ENCODE measurements at regions not wholly inside any gene's neighbourhood (a gene's known extent, or its start where the extent isn't known, plus 50 kb on each side); places are given as distances from the start of the nearest gene placed in this dataset.

DNA sequence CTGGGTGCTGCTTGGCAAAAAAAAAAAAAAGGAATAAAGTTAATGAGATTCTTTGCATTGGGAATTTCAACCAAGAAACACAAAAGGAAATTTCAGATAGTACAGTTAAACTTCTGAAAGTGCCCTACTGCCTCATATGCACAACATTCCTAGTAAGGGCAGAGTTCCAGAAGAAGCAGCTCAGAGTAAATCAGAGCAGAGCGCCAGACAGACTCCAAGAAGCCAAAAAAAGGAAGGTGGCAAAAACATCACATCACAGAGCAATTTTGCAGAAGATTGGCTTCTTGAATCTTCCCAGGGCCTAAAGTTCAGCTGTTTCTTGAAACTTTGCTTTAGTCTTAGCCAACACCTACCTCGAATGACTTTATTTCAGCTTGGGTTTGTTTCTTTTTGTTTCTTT, 544.1 kb downstream of the XPNPEP1 start:
- H3K27me3 Mint-ChIP-seq (ENCODE audit: unreplicated experiment): peaks cover 3% of the 10 kb centered on the region
- no peak for DNase-seq (ENCODE audit: low spot score)
- H3K4me1 Mint-ChIP-seq (ENCODE audit: unreplicated experiment): no peaks in the 10 kb centered on the region
- no peaks in the 10 kb centered on the region for H3K36me3 Mint-ChIP-seq (ENCODE audit: low read depth, unreplicated experiment)
- TF ChIP-seq, protein P1, sequence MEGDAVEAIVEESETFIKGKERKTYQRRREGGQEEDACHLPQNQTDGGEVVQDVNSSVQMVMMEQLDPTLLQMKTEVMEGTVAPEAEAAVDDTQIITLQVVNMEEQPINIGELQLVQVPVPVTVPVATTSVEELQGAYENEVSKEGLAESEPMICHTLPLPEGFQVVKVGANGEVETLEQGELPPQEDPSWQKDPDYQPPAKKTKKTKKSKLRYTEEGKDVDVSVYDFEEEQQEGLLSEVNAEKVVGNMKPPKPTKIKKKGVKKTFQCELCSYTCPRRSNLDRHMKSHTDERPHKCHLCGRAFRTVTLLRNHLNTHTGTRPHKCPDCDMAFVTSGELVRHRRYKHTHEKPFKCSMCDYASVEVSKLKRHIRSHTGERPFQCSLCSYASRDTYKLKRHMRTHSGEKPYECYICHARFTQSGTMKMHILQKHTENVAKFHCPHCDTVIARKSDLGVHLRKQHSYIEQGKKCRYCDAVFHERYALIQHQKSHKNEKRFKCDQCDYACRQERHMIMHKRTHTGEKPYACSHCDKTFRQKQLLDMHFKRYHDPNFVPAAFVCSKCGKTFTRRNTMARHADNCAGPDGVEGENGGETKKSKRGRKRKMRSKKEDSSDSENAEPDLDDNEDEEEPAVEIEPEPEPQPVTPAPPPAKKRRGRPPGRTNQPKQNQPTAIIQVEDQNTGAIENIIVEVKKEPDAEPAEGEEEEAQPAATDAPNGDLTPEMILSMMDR (IDR thresholded peaks at IDR 0.05; ENCODE audit: unreplicated experiment): no peak
- H3K27ac Mint-ChIP-seq (ENCODE audit: unreplicated experiment): no peak overlapping the region
- no peaks in the 10 kb centered on the region for H3K9me3 Mint-ChIP-seq (ENCODE audit: unreplicated experiment)
- no peak overlapping the region for H3K4me3 Mint-ChIP-seq (ENCODE audit: unreplicated experiment)

DNA sequence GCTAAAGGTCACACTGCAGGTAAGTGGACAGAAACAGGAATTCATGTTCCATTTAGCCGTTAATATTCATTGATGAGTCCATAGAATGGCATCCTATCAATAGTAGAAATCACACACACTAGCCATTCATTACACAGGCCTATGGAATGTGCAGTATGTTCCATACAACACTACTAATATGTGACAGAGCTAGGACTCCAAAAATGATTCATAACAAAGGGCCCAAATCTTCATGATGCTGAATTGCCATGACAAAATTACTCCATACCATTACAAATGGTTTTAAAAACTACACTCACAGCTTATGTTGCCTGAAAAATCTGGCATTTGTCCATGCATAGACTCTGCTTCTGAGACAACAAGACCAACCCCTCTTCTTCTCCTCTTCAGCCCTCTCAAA, 549.1 kb downstream of the XPNPEP1 start:
- Mint-ChIP-seq H3K4me1 (ENCODE audit: unreplicated experiment) (no peaks in the 10 kb centered on the region), H3K9me3 (ENCODE audit: unreplicated experiment) (peaks cover 5% of the 10 kb centered on the region), H3K27me3 (ENCODE audit: unreplicated experiment) (peaks cover 3% of the 10 kb centered on the region), H3K4me3 (ENCODE audit: unreplicated experiment) (no peak overlapping the region), H3K27ac (ENCODE audit: unreplicated experiment) (no peak overlapping the region), H3K36me3 (ENCODE audit: low read depth, unreplicated experiment) (no peaks in the 10 kb centered on the region)
- TF ChIP-seq, protein P1 (IDR thresholded peaks at IDR 0.05; ENCODE audit: unreplicated experiment): no peak
- DNase-seq (ENCODE audit: low spot score): no peak

DNA sequence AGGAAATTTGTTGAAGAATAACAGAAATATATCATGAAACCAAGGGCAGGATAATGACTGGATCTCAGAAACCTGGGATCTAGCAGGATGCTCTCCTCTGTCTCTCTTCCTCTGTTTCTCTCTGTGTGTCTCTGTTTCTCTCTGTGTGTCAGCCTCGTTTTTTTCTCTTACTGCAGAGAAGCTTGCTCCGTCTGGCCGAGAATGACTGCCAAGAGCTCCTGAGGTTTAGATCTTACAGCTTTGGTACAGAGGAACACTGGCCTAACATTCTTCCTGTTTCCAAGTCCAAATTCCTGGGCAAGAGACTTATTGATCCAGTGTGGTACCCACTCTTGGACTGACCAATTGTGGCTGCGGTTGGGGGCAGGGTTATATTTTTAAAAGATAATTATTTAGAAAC, 564.0 kb downstream of the XPNPEP1 start:
- no peaks in the 10 kb centered on the region for H3K36me3 Mint-ChIP-seq (ENCODE audit: low read depth, unreplicated experiment)
- no peak for DNase-seq (ENCODE audit: low spot score)
- H3K4me1 Mint-ChIP-seq (ENCODE audit: unreplicated experiment): no peaks in the 10 kb centered on the region
- no peak overlapping the region for H3K27ac Mint-ChIP-seq (ENCODE audit: unreplicated experiment)
- no peaks in the 10 kb centered on the region for H3K9me3 Mint-ChIP-seq (ENCODE audit: unreplicated experiment)
- TF ChIP-seq, protein P1 (IDR thresholded peaks at IDR 0.05; ENCODE audit: unreplicated experiment): no peak
- H3K4me3 Mint-ChIP-seq (ENCODE audit: unreplicated experiment): no peak overlapping the region
- no peaks in the 10 kb centered on the region for H3K27me3 Mint-ChIP-seq (ENCODE audit: unreplicated experiment)

DNA sequence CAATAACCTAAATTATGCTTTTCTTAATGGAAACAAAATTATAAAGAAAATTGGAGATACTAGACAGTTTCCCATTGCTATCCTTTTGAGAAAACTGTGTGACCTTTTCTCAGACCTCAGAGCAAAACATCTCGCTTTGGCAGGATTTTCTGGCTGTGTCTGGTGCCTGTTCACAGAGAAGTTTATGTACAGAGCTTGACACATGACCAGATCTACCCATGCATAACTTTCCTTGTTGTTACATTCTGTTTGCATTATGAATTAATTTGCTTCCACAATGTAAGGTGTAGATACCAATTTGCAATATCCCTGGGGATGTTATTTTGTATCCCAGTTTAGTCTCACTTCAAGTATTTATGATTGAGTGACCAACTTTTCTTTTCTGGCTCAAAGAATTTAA, 565.0 kb downstream of the XPNPEP1 start:
- Mint-ChIP-seq H3K27me3 (ENCODE audit: unreplicated experiment) (no peaks in the 10 kb centered on the region), H3K27ac (ENCODE audit: unreplicated experiment) (no peak overlapping the region), H3K9me3 (ENCODE audit: unreplicated experiment) (no peaks in the 10 kb centered on the region), H3K4me3 (ENCODE audit: unreplicated experiment) (no peak overlapping the region), H3K4me1 (ENCODE audit: unreplicated experiment) (no peaks in the 10 kb centered on the region), H3K36me3 (ENCODE audit: low read depth, unreplicated experiment) (no peaks in the 10 kb centered on the region)
- TF ChIP-seq, protein P1 (IDR thresholded peaks at IDR 0.05; ENCODE audit: unreplicated experiment): no peak
- no peak for DNase-seq (ENCODE audit: low spot score)

DNA sequence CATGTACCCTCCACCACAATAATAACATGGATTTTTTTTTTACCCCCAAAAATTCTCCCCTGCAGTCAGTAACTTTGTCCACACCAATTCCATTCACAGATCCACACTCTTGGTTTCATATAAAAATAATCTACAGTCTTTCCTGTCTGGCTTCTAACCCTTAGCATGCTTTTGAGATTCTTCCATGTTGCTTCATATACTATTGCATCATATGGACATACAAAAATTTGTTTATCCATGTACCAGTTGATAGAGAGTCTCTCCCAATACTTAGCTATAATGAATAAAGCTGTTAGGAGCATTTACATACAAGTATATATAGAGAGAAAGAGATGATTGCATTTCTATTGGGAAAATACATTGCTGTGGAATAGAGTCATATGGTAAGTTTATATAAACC, 575.0 kb downstream of the XPNPEP1 start:
- TF ChIP-seq, protein P1 (IDR thresholded peaks at IDR 0.05; ENCODE audit: unreplicated experiment): no peak
- H3K27ac Mint-ChIP-seq (ENCODE audit: unreplicated experiment): no peak overlapping the region
- no peak overlapping the region for H3K4me3 Mint-ChIP-seq (ENCODE audit: unreplicated experiment)
- no peaks in the 10 kb centered on the region for H3K27me3 Mint-ChIP-seq (ENCODE audit: unreplicated experiment)
- DNase-seq (ENCODE audit: low spot score): no peak
- H3K36me3 Mint-ChIP-seq (ENCODE audit: low read depth, unreplicated experiment): no peaks in the 10 kb centered on the region
- no peaks in the 10 kb centered on the region for H3K9me3 Mint-ChIP-seq (ENCODE audit: unreplicated experiment)
- H3K4me1 Mint-ChIP-seq (ENCODE audit: unreplicated experiment): no peaks in the 10 kb centered on the region

All from endothelial cell (in vitro differentiated cells).